Caco-2 (cell line): ENCODE measurements at regions not wholly inside any gene's neighbourhood (a gene's known extent, or its start where the extent isn't known, plus 50 kb on each side); places are given as distances from the start of the nearest gene placed in this dataset.

Source experiments
- BruUV-seq: library from RNA; stranded (reverse); fragments of 400-500 nt; replicated peaks from 2 replicates; lab custom pipeline; 2021; lab: Mats Ljungman, UMichigan
- CTCF ChIA-PET: fragments of 300-600 bp; sonication (Branson Sonifier 250); formaldehyde crosslinking; loops from one replicate; lab custom pipeline; 2022; ENCODE audit warnings: antibody characterized with exemption; lab: Charles Lee
- POLR2A ChIA-PET: fragments of 300-600 bp; sonication (Branson Sonifier 250); formaldehyde crosslinking; loops from one replicate; lab custom pipeline; 2022; ENCODE audit warnings: antibody characterized with exemption; lab: Charles Lee
- DNase-seq, 2 experiments: peaks; one replicate each; pipeline versions ENCODE4 v3.0.0 to v3.0.0-alpha.2; 2020 to 2022
- H3K27me3 ChIP-seq: replicated peaks from 2 replicates; pipeline ENCODE4 v1.6.0; 2011; ENCODE audit warnings: low read length; ENCODE audit not compliant: control insufficient read depth, insufficient read depth
- H3K36me3 ChIP-seq: 2 replicates; pipeline ENCODE4 v1.5.1; 2011; ENCODE audit warnings: low read length; ENCODE audit not compliant: control insufficient read depth, insufficient read depth
- H3K4me1 ChIP-seq: fragments of 250-450 bp; sonication (Bioruptor Pico); 2 replicates; pipeline ENCODE4 v1.5.1; 2020; ENCODE audit warnings: mild to moderate bottlenecking
- H3K4me3 ChIP-seq: 2 replicates; pipeline ENCODE4 v1.5.1; 2011; ENCODE audit warnings: low read depth, mild to moderate bottlenecking, control low read depth, low read length
- H3K9me3 ChIP-seq: fragments of 250-450 bp; sonication (Bioruptor Pico); 2 replicates; pipeline ENCODE4 v1.5.1; 2020; ENCODE audit warnings: mild to moderate bottlenecking, moderate library complexity
- H3K27ac Mint-ChIP-seq: one replicate; pipeline ENCODE4 v1.8.0; 2022; ENCODE audit warnings: mixed read lengths; ENCODE audit not compliant: unreplicated experiment
- H3K27me3 Mint-ChIP-seq: one replicate; pipeline ENCODE4 v1.8.0; 2022; ENCODE audit warnings: mixed read lengths; ENCODE audit not compliant: insufficient read depth, unreplicated experiment
- H3K36me3 Mint-ChIP-seq: one replicate; pipeline ENCODE4 v1.8.0; 2022; ENCODE audit warnings: mild to moderate bottlenecking, mixed read lengths; ENCODE audit not compliant: insufficient read depth, unreplicated experiment
- H3K4me1 Mint-ChIP-seq: one replicate; pipeline ENCODE4 v1.8.0; 2022; ENCODE audit warnings: low read depth, mixed read lengths; ENCODE audit not compliant: unreplicated experiment
- H3K4me3 Mint-ChIP-seq: one replicate; pipeline ENCODE4 v1.8.0; 2022; ENCODE audit warnings: mild to moderate bottlenecking, moderate library complexity, mixed read lengths; ENCODE audit not compliant: unreplicated experiment
- H3K9me3 Mint-ChIP-seq: one replicate; pipeline ENCODE4 v1.8.0; 2022; ENCODE audit warnings: mixed read lengths; ENCODE audit not compliant: unreplicated experiment
- CTCF ChIP-seq, 2 experiments: fragments of 200-600 bp in 1 of 2; IDR thresholded peaks; 1 replicate in 1 of 2; 2 replicates in 1 of 2; pipeline versions ENCODE4 v1.5.1 to v1.8.0; 2011 to 2022; ENCODE audit warnings: antibody characterized with exemption in 1 of 2, control low read depth in 1 of 2, inconsistent platforms in 1 of 2, low read depth in 1 of 2, low read length in 1 of 2, mild to moderate bottlenecking in 1 of 2, moderate library complexity in 1 of 2; ENCODE audit not compliant: insufficient read depth in 1 of 2, severe bottlenecking in 1 of 2, unreplicated experiment in 1 of 2
- intact Hi-C: fragments of 100-400 bp; cut with micrococcal nuclease; formaldehyde crosslinking; loops from one replicate; pipeline ENCODE4 v1.10.0; 2022; ENCODE audit not compliant: unreplicated experiment

- ChIA-PET POLR2A (no interaction called here), CTCF (no interaction called here)
- no peak for TF ChIP-seq CTCF (IDR thresholded peaks at IDR 0.05; ENCODE audit: insufficient read depth in 1 of 2, low read depth in 1 of 2, low read length in 1 of 2, severe bottlenecking in 1 of 2, unreplicated experiment in 1 of 2)
- Mint-ChIP-seq H3K9me3 (no peaks in the 10 kb centered on the region), H3K4me3 (no peak overlapping the region), H3K27ac (no peak overlapping the region), H3K36me3 (no peaks in the 10 kb centered on the region), H3K27me3 (no peaks in the 10 kb centered on the region), H3K4me1 (no peaks in the 10 kb centered on the region)
- BruUV-seq: no TSS peak
- intact Hi-C loops: no loop called here
- no peak for DNase-seq
- no peaks in the 10 kb centered on the region for H3K4me1 ChIP-seq
- no peaks in the 10 kb centered on the region for H3K27me3 ChIP-seq
- no peak overlapping the region for H3K4me3 ChIP-seq
- H3K36me3 ChIP-seq: no peaks in the 10 kb centered on the region
- no peaks in the 10 kb centered on the region for H3K9me3 ChIP-seq
These were observed 143.7 kb downstream of the ASB1 start for GRCh38 chr2:238570391-238570790.

DNA sequence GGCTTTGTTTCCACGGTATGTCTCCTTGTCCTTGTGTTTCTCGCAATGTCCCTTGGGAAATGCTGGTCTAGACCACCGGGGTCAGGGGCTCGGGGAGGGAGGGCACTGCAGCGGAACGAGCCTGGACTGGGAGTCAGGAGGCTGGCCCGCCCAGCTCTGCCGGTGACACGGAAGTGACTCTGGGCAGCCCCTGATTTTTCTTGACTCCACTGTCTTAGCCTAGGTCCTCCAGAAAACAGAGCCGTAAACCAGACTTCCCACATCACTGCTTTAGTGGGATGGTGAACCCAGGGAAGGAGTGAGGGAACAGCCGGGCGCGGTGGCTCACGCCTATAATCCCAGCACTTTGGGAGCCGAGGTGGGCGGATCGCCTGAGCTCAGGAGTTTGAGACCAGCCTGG is 144.2 kb downstream of the ASB1 start:
- Mint-ChIP-seq H3K4me3 (no peak overlapping the region), H3K4me1 (no peaks in the 10 kb centered on the region), H3K27ac (no peak overlapping the region), H3K36me3 (no peaks in the 10 kb centered on the region), H3K9me3 (no peaks in the 10 kb centered on the region), H3K27me3 (no peaks in the 10 kb centered on the region)
- no peak for DNase-seq
- ChIA-PET POLR2A (no interaction called here), CTCF (no interaction called here)
- no peak overlapping the region for H3K4me3 ChIP-seq
- BruUV-seq: no TSS peak
- no peaks in the 10 kb centered on the region for H3K27me3 ChIP-seq
- no peaks in the 10 kb centered on the region for H3K4me1 ChIP-seq
- H3K36me3 ChIP-seq: no peaks in the 10 kb centered on the region
- H3K9me3 ChIP-seq: no peaks in the 10 kb centered on the region
- no peak for TF ChIP-seq CTCF (IDR thresholded peaks at IDR 0.05; ENCODE audit: insufficient read depth in 1 of 2, low read depth in 1 of 2, low read length in 1 of 2, severe bottlenecking in 1 of 2, unreplicated experiment in 1 of 2)
- intact Hi-C loops: no loop called here

- Mint-ChIP-seq H3K4me3 (no peak overlapping the region), H3K36me3 (no peaks in the 10 kb centered on the region), H3K27ac (no peak overlapping the region), H3K4me1 (no peaks in the 10 kb centered on the region), H3K27me3 (no peaks in the 10 kb centered on the region), H3K9me3 (no peaks in the 10 kb centered on the region)
- no peak for TF ChIP-seq CTCF (IDR thresholded peaks at IDR 0.05; ENCODE audit: insufficient read depth in 1 of 2, low read depth in 1 of 2, low read length in 1 of 2, severe bottlenecking in 1 of 2, unreplicated experiment in 1 of 2)
- Histone ChIP-seq H3K4me3 (no peak overlapping the region), H3K36me3 (no peaks in the 10 kb centered on the region), H3K27me3 (no peaks in the 10 kb centered on the region), H3K9me3 (no peaks in the 10 kb centered on the region), H3K4me1 (no peaks in the 10 kb centered on the region)
- intact Hi-C loops: no loop called here
- DNase-seq: no peak
- POLR2A ChIA-PET: no interaction called here
- BruUV-seq: no TSS peak
- CTCF ChIA-PET: interaction anchor here (0.6 kb wide), 1 partner anchor 520 kb away, joined by 3 read pairs; no protein-coding TSS in a partner anchor
These were observed 145.1 kb downstream of the ASB1 start for GRCh38 chr2:238571661-238572372.
